H1 (cell line): ENCODE measurements at regions not wholly inside any gene's neighbourhood (a gene's known extent, or its start where the extent isn't known, plus 50 kb on each side); places are given as distances from the start of the nearest gene placed in this dataset.

Experiments
- CBX8 ChIP-seq: fragments of 300-800, 300-1000 bp; sonication (generic); IDR thresholded peaks from 2 replicates; pipeline ENCODE4 v1.7.1; 2016; ENCODE audit warnings: low read depth, low read length, borderline replicate concordance
- PHF8 ChIP-seq: fragments of 200-600 bp; sonication (generic); conservative IDR thresholded peaks from 2 replicates; pipeline ENCODE4 v1.7.1; 2012; ENCODE audit warnings: low read depth, mild to moderate bottlenecking, inconsistent platforms, low read length, moderate library complexity
- POLR2A ChIP-seq, 2 experiments: IDR thresholded peaks; 1 replicate in 1 of 2; 2 replicates in 1 of 2; pipeline ENCODE4 v1.6.1; 2011; ENCODE audit warnings: low read depth in 2 of 2, low read length in 2 of 2, mild to moderate bottlenecking in 2 of 2; ENCODE audit errors: control extremely low read depth in 1 of 2
- SIRT6 ChIP-seq: IDR thresholded peaks from one replicate; pipeline ENCODE4 v1.7.1; 2012; ENCODE audit warnings: low read length, inconsistent platforms
- TAF1 ChIP-seq: IDR thresholded peaks from 2 replicates; pipeline ENCODE4 v1.6.1; 2011; ENCODE audit warnings: mild to moderate bottlenecking, low read depth, low read length
- TAF7 ChIP-seq: optimal IDR thresholded peaks from 2 replicates; pipeline ENCODE3; 2011; ENCODE audit warnings: low read depth, mild to moderate bottlenecking, inconsistent platforms, low read length, moderate library complexity, borderline replicate concordance
- YY1 ChIP-seq: IDR thresholded peaks from 2 replicates; pipeline ENCODE4 v1.6.1; 2011; ENCODE audit warnings: low read depth, mild to moderate bottlenecking, low read length
- TF ChIP-seq, protein P1 (sequence below): fragments of 300-600 bp; sonication (generic); IDR thresholded peaks from 2 replicates; pipeline ENCODE4 v1.7.1; 2012; ENCODE audit warnings: low read length, moderate library complexity, mild to moderate bottlenecking, inconsistent platforms; ENCODE audit not compliant: insufficient replicate concordance
- TF ChIP-seq, protein P2 (sequence below): IDR thresholded peaks from 2 replicates; pipeline ENCODE4 v1.6.1; 2012; ENCODE audit warnings: low read length, inconsistent platforms
- TF ChIP-seq, protein P3 (sequence below): IDR thresholded peaks from 2 replicates; pipeline ENCODE4 v1.6.1; 2012; ENCODE audit warnings: inconsistent platforms

DNA sequence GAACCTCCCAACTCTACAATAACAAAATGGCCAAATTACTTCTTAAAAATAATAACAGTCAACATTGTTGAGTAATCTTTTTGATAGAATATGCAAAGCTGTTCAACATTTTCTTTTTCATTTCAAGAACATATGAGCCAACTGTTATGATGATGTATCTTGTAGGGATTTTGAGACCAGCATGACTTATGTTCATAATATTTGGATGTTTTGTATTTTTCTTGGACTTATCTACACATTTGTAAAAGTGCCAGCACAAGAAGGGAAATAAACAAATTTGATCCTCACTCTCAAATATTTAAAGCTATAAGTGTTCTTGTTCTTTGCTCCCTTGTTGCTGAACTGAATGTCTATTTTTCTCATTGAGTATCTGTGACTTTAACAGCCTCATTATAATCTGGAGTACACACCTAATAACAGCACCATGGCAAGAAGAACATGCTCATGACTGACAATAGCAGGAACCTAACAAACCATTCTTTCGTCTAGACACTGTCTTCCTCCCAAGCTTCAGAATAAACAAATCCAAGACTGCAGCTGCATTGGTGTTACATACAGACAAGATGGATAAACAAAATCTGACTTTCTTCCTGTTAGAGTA, 1049.7 kb downstream of the FAT4 start (continued):
- TF ChIP-seq, protein P1, sequence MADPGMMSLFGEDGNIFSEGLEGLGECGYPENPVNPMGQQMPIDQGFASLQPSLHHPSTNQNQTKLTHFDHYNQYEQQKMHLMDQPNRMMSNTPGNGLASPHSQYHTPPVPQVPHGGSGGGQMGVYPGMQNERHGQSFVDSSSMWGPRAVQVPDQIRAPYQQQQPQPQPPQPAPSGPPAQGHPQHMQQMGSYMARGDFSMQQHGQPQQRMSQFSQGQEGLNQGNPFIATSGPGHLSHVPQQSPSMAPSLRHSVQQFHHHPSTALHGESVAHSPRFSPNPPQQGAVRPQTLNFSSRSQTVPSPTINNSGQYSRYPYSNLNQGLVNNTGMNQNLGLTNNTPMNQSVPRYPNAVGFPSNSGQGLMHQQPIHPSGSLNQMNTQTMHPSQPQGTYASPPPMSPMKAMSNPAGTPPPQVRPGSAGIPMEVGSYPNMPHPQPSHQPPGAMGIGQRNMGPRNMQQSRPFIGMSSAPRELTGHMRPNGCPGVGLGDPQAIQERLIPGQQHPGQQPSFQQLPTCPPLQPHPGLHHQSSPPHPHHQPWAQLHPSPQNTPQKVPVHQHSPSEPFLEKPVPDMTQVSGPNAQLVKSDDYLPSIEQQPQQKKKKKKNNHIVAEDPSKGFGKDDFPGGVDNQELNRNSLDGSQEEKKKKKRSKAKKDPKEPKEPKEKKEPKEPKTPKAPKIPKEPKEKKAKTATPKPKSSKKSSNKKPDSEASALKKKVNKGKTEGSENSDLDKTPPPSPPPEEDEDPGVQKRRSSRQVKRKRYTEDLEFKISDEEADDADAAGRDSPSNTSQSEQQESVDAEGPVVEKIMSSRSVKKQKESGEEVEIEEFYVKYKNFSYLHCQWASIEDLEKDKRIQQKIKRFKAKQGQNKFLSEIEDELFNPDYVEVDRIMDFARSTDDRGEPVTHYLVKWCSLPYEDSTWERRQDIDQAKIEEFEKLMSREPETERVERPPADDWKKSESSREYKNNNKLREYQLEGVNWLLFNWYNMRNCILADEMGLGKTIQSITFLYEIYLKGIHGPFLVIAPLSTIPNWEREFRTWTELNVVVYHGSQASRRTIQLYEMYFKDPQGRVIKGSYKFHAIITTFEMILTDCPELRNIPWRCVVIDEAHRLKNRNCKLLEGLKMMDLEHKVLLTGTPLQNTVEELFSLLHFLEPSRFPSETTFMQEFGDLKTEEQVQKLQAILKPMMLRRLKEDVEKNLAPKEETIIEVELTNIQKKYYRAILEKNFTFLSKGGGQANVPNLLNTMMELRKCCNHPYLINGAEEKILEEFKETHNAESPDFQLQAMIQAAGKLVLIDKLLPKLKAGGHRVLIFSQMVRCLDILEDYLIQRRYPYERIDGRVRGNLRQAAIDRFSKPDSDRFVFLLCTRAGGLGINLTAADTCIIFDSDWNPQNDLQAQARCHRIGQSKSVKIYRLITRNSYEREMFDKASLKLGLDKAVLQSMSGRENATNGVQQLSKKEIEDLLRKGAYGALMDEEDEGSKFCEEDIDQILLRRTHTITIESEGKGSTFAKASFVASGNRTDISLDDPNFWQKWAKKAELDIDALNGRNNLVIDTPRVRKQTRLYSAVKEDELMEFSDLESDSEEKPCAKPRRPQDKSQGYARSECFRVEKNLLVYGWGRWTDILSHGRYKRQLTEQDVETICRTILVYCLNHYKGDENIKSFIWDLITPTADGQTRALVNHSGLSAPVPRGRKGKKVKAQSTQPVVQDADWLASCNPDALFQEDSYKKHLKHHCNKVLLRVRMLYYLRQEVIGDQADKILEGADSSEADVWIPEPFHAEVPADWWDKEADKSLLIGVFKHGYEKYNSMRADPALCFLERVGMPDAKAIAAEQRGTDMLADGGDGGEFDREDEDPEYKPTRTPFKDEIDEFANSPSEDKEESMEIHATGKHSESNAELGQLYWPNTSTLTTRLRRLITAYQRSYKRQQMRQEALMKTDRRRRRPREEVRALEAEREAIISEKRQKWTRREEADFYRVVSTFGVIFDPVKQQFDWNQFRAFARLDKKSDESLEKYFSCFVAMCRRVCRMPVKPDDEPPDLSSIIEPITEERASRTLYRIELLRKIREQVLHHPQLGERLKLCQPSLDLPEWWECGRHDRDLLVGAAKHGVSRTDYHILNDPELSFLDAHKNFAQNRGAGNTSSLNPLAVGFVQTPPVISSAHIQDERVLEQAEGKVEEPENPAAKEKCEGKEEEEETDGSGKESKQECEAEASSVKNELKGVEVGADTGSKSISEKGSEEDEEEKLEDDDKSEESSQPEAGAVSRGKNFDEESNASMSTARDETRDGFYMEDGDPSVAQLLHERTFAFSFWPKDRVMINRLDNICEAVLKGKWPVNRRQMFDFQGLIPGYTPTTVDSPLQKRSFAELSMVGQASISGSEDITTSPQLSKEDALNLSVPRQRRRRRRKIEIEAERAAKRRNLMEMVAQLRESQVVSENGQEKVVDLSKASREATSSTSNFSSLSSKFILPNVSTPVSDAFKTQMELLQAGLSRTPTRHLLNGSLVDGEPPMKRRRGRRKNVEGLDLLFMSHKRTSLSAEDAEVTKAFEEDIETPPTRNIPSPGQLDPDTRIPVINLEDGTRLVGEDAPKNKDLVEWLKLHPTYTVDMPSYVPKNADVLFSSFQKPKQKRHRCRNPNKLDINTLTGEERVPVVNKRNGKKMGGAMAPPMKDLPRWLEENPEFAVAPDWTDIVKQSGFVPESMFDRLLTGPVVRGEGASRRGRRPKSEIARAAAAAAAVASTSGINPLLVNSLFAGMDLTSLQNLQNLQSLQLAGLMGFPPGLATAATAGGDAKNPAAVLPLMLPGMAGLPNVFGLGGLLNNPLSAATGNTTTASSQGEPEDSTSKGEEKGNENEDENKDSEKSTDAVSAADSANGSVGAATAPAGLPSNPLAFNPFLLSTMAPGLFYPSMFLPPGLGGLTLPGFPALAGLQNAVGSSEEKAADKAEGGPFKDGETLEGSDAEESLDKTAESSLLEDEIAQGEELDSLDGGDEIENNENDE = no peak
- TF ChIP-seq TAF1 = no peak
- no peak for TF ChIP-seq PHF8
- TF ChIP-seq, protein P2, sequence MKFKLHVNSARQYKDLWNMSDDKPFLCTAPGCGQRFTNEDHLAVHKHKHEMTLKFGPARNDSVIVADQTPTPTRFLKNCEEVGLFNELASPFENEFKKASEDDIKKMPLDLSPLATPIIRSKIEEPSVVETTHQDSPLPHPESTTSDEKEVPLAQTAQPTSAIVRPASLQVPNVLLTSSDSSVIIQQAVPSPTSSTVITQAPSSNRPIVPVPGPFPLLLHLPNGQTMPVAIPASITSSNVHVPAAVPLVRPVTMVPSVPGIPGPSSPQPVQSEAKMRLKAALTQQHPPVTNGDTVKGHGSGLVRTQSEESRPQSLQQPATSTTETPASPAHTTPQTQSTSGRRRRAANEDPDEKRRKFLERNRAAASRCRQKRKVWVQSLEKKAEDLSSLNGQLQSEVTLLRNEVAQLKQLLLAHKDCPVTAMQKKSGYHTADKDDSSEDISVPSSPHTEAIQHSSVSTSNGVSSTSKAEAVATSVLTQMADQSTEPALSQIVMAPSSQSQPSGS = no peak
- no peak for TF ChIP-seq POLR2A (IDR thresholded peaks at IDR 0.05; ENCODE audit: control extremely low read depth in 1 of 2, low read depth in 2 of 2, low read length in 2 of 2)
- no peak for TF ChIP-seq TAF7
- TF ChIP-seq SIRT6 = no peak
- no peak for TF ChIP-seq YY1
- TF ChIP-seq, protein P3, sequence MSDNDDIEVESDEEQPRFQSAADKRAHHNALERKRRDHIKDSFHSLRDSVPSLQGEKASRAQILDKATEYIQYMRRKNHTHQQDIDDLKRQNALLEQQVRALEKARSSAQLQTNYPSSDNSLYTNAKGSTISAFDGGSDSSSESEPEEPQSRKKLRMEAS = no peak
- no peak for TF ChIP-seq CBX8
